H9 (cell line): ENCODE measurements at regions not wholly inside any gene's neighbourhood (a gene's known extent, or its start where the extent isn't known, plus 50 kb on each side); places are given as distances from the start of the nearest gene placed in this dataset.

Source experiments
- DNase-seq: peaks from one replicate; pipeline ENCODE4 v3.0.0-alpha.2; 2017
- H2AFZ ChIP-seq: one replicate; pipeline ENCODE4 v1.6.1; 2013; ENCODE audit warnings: mild to moderate bottlenecking, low read length, control low read depth, moderate library complexity
- H2AK5ac ChIP-seq: 2 replicates; pipeline ENCODE4 v1.6.1; 2013; ENCODE audit warnings: low read length, control low read depth, mixed read lengths; ENCODE audit not compliant: insufficient read length
- H2BK120ac ChIP-seq: one replicate; pipeline ENCODE4 v1.6.1; 2013; ENCODE audit warnings: low read depth, mild to moderate bottlenecking, low read length, control low read depth, inconsistent platforms; ENCODE audit not compliant: poor library complexity, severe bottlenecking
- H2BK12ac ChIP-seq: 2 replicates; pipeline ENCODE4 v1.6.1; 2013; ENCODE audit warnings: low read length, control low read depth, mixed read lengths, low read depth; ENCODE audit not compliant: insufficient read length
- H2BK15ac ChIP-seq: 2 replicates; pipeline ENCODE4 v1.6.1; 2013; ENCODE audit warnings: low read depth, low read length, control low read depth
- H2BK20ac ChIP-seq: one replicate; pipeline ENCODE4 v1.6.1; 2013; ENCODE audit warnings: low read depth, mild to moderate bottlenecking, low read length, control low read depth, inconsistent platforms; ENCODE audit not compliant: poor library complexity, severe bottlenecking
- H2BK5ac ChIP-seq: 2 replicates; pipeline ENCODE4 v1.6.1; 2013; ENCODE audit warnings: low read length, control low read depth, mixed read lengths; ENCODE audit not compliant: insufficient read length
- H3K14ac ChIP-seq: 2 replicates; pipeline ENCODE4 v1.6.1; 2013; ENCODE audit warnings: low read length, control low read depth; ENCODE audit not compliant: insufficient read depth
- H3K18ac ChIP-seq: 2 replicates; pipeline ENCODE4 v1.6.1; 2013; ENCODE audit warnings: low read depth, mild to moderate bottlenecking, mixed read lengths, low read length, control low read depth; ENCODE audit not compliant: insufficient read length
- H3K23ac ChIP-seq: 2 replicates; pipeline ENCODE4 v1.6.1; 2013; ENCODE audit warnings: low read length, control low read depth, mixed read lengths, low read depth; ENCODE audit not compliant: insufficient read length
- H3K23me2 ChIP-seq: 2 replicates; pipeline ENCODE4 v1.6.1; 2013; ENCODE audit warnings: low read depth, mild to moderate bottlenecking, mixed read lengths, low read length, control low read depth; ENCODE audit not compliant: insufficient read length, poor library complexity, severe bottlenecking
- H3K27ac ChIP-seq: 2 replicates; pipeline ENCODE4 v1.5.1; 2013; ENCODE audit warnings: low read length, control low read depth, mixed read lengths, low read depth; ENCODE audit not compliant: insufficient read length
- H3K27me3 ChIP-seq: 2 replicates; pipeline ENCODE4 v1.6.1; 2013; ENCODE audit warnings: low read length, control low read depth, inconsistent platforms; ENCODE audit not compliant: insufficient read depth
- H3K4ac ChIP-seq: 2 replicates; pipeline ENCODE4 v1.6.1; 2013; ENCODE audit warnings: low read depth, mild to moderate bottlenecking, control low read depth, inconsistent platforms, low read length, moderate library complexity
- H3K4me1 ChIP-seq: 2 replicates; pipeline ENCODE4 v1.6.1; 2013; ENCODE audit warnings: low read length, control low read depth, inconsistent platforms; ENCODE audit not compliant: insufficient read depth
- H3K4me2 ChIP-seq: 2 replicates; pipeline ENCODE4 v1.6.1; 2013; ENCODE audit warnings: low read length, control low read depth, mixed read lengths; ENCODE audit not compliant: insufficient read length, insufficient read depth
- H3K56ac ChIP-seq: 2 replicates; pipeline ENCODE4 v1.6.1; 2013; ENCODE audit warnings: low read depth, mild to moderate bottlenecking, mixed read lengths, low read length, control low read depth; ENCODE audit not compliant: insufficient read length
- H3K79me1 ChIP-seq: 2 replicates; pipeline ENCODE4 v1.6.1; 2013; ENCODE audit warnings: low read depth, mild to moderate bottlenecking, moderate library complexity, low read length, control low read depth, inconsistent platforms; ENCODE audit not compliant: insufficient read depth, poor library complexity, severe bottlenecking
- H3K79me2 ChIP-seq: 2 replicates; pipeline ENCODE4 v1.6.1; 2013; ENCODE audit warnings: low read length, control low read depth, inconsistent platforms; ENCODE audit not compliant: insufficient read depth
- H3K9ac ChIP-seq: 2 replicates; pipeline ENCODE4 v1.6.1; 2013; ENCODE audit warnings: low read length, control low read depth, mixed read lengths; ENCODE audit not compliant: insufficient read length; ENCODE audit errors: extremely low read depth
- H3K9me3 ChIP-seq: one replicate; pipeline ENCODE4 v1.6.1; 2013; ENCODE audit warnings: low read depth, low read length, inconsistent platforms; ENCODE audit not compliant: control insufficient read depth
- H3T11ph ChIP-seq: one replicate; pipeline ENCODE4 v1.6.1; 2013; ENCODE audit warnings: mild to moderate bottlenecking, low read length, control low read depth, inconsistent platforms
- H4K20me1 ChIP-seq: one replicate; pipeline ENCODE4 v1.6.1; 2013; ENCODE audit not compliant: control insufficient read depth, insufficient read length, insufficient read depth
- H4K5ac ChIP-seq: 2 replicates; pipeline ENCODE4 v1.6.1; 2013; ENCODE audit warnings: low read depth, mild to moderate bottlenecking, mixed read lengths, low read length, control low read depth; ENCODE audit not compliant: insufficient read length
- H4K8ac ChIP-seq: replicated peaks from 2 replicates; pipeline ENCODE4 v1.6.1; 2013; ENCODE audit warnings: low read length, control low read depth, mixed read lengths, low read depth; ENCODE audit not compliant: insufficient read length
- H4K91ac ChIP-seq: 2 replicates; pipeline ENCODE4 v1.6.1; 2013; ENCODE audit warnings: low read depth, mild to moderate bottlenecking, moderate library complexity, mixed read lengths, low read length, control low read depth; ENCODE audit not compliant: insufficient read length
- H3K27ac Mint-ChIP-seq, 3 experiments: 2 replicates in 2 of 3; 3 replicates in 1 of 3; pipeline ENCODE4 v1.8.0; 2020 to 2021; ENCODE audit warnings: mixed read lengths in 3 of 3, mild to moderate bottlenecking in 1 of 3, moderate library complexity in 1 of 3
- H3K27me3 Mint-ChIP-seq: 2 replicates; pipeline ENCODE4 v1.8.0; 2021; ENCODE audit warnings: low read depth, mild to moderate bottlenecking, moderate library complexity, mixed read lengths
- H3K36me3 Mint-ChIP-seq, 3 experiments: 2 replicates in 2 of 3; 3 replicates in 1 of 3; pipeline ENCODE4 v1.8.0; 2020 to 2021; ENCODE audit warnings: low read depth in 3 of 3, mixed read lengths in 3 of 3; ENCODE audit not compliant: insufficient read depth in 1 of 3
- H3K4me1 Mint-ChIP-seq, 2 experiments: 2 replicates each; pipeline ENCODE4 v1.8.0; 2020; ENCODE audit warnings: mixed read lengths in 2 of 2
- H3K4me3 Mint-ChIP-seq, 2 experiments: 2 replicates in 1 of 2; 3 replicates in 1 of 2; pipeline ENCODE4 v1.8.0; 2020 to 2021; ENCODE audit warnings: mild to moderate bottlenecking in 2 of 2, mixed read lengths in 2 of 2, moderate library complexity in 1 of 2
- H3K9me3 Mint-ChIP-seq, 2 experiments: 2 replicates in 1 of 2; 3 replicates in 1 of 2; pipeline ENCODE4 v1.8.0; 2020; ENCODE audit warnings: mild to moderate bottlenecking in 2 of 2, mixed read lengths in 2 of 2, moderate library complexity in 1 of 2
- WGBS: extraction: QIAGEN DNeasy Blood & Tissue Kit; methylation state at CpG from one replicate; pipeline ENCODE4 v1.1.7; 2013; ENCODE audit warnings: missing lambda C conversion rate, low lambda C conversion rate, mixed read lengths; ENCODE audit not compliant: insufficient read length; ENCODE audit errors: extremely low coverage; 5-methylcytosine and 5-hydroxymethylcytosine counted together
- TF ChIP-seq, protein P1 (sequence below): fragments of 200-600 bp; sonication (generic); conservative IDR thresholded peaks from 3 replicates; pipeline ENCODE4 v1.8.0; 2021; ENCODE audit warnings: antibody characterized with exemption, mild to moderate bottlenecking

DNA sequence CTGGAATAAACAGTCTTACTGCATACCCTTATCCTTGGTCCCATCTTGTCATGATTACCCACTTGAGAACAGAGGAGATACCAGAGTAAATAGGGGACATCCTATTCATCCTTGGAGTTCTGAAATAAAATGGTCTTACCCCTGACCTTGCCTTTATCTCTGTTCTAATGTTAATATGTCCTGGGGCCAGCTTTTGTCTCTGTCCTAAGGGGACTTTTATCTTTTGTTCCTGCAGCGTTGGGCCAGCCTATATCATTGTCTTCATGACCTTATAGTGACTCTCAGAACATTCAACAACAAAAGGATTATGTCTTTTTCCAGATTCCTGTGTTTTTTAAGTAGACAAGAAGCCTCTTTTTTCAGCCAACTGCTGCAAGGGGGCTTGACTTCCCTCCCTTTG lies 1057.5 kb downstream of the LRFN5 start:
- no peak overlapping the region for H3K4me3 Mint-ChIP-seq
- peaks cover 18 to 30% of the 10 kb centered on the region in 2 experiments for H3K9me3 Mint-ChIP-seq
- no peak overlapping the region for H3T11ph ChIP-seq
- H4K5ac ChIP-seq, result no peak overlapping the region
- H3K79me2 ChIP-seq, result no peaks in the 10 kb centered on the region
- H3K4me1 Mint-ChIP-seq, result peaks cover 20 to 25% of the 10 kb centered on the region in 2 experiments
- no peaks in the 10 kb centered on the region for H4K20me1 ChIP-seq
- no peak overlapping the region for H2BK15ac ChIP-seq
- no peak overlapping the region for H4K8ac ChIP-seq
- H3K23me2 ChIP-seq, result no peaks in the 10 kb centered on the region
- no peak for DNase-seq
- WGBS, result no CpG with 5 or more reads among the region's 1 CpG
- no peaks in the 10 kb centered on the region for H3K27me3 ChIP-seq
- H3K9me3 ChIP-seq, result no peaks in the 10 kb centered on the region
- H2BK20ac ChIP-seq, result no peak overlapping the region
- no peak overlapping the region for H3K27ac ChIP-seq
- H3K79me1 ChIP-seq, result no peaks in the 10 kb centered on the region
- H3K4me2 ChIP-seq, result no peak overlapping the region
- H3K23ac ChIP-seq, result no peak overlapping the region
- peaks cover 27% of the 10 kb centered on the region for H3K27me3 Mint-ChIP-seq
- H3K4me1 ChIP-seq, result no peaks in the 10 kb centered on the region
- no peak overlapping the region for H3K18ac ChIP-seq
- no peak overlapping the region for H3K56ac ChIP-seq
- H3K9ac ChIP-seq, result no peak overlapping the region
- H2AK5ac ChIP-seq, result no peak overlapping the region
- no peak overlapping the region for H2BK120ac ChIP-seq
- H4K91ac ChIP-seq, result no peak overlapping the region
- H2BK12ac ChIP-seq, result no peak overlapping the region
- peaks cover 8 to 29% (median 11%) of the 10 kb centered on the region in 3 experiments; a peak in 6 of 7 replicates for H3K36me3 Mint-ChIP-seq
- H3K4ac ChIP-seq, result no peak overlapping the region
- H2AFZ ChIP-seq, result no peak overlapping the region
- H3K14ac ChIP-seq, result no peak overlapping the region
- TF ChIP-seq, protein P1, sequence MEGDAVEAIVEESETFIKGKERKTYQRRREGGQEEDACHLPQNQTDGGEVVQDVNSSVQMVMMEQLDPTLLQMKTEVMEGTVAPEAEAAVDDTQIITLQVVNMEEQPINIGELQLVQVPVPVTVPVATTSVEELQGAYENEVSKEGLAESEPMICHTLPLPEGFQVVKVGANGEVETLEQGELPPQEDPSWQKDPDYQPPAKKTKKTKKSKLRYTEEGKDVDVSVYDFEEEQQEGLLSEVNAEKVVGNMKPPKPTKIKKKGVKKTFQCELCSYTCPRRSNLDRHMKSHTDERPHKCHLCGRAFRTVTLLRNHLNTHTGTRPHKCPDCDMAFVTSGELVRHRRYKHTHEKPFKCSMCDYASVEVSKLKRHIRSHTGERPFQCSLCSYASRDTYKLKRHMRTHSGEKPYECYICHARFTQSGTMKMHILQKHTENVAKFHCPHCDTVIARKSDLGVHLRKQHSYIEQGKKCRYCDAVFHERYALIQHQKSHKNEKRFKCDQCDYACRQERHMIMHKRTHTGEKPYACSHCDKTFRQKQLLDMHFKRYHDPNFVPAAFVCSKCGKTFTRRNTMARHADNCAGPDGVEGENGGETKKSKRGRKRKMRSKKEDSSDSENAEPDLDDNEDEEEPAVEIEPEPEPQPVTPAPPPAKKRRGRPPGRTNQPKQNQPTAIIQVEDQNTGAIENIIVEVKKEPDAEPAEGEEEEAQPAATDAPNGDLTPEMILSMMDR, result no peak
- H2BK5ac ChIP-seq, result no peak overlapping the region
- no peak overlapping the region for H3K27ac Mint-ChIP-seq
